GM18519 (cell line): ENCODE measurements at regions not wholly inside any gene's neighbourhood (a gene's known extent, or its start where the extent isn't known, plus 50 kb on each side); places are given as distances from the start of the nearest gene placed in this dataset.
"Not testable (repeated sequence)": the region's sequence is repeated elsewhere in the genome, so short reads cannot be mapped to it uniquely, and the experiment has no call there.

Experiments used
- ATAC-seq: cut with Tn5 transposase; IDR thresholded peaks from one replicate; pipeline ENCODE4 v1.9.1; 2021; ENCODE audit warnings: mild to moderate bottlenecking, moderate library complexity; ENCODE audit not compliant: unreplicated experiment, low FRiP score

DNA sequence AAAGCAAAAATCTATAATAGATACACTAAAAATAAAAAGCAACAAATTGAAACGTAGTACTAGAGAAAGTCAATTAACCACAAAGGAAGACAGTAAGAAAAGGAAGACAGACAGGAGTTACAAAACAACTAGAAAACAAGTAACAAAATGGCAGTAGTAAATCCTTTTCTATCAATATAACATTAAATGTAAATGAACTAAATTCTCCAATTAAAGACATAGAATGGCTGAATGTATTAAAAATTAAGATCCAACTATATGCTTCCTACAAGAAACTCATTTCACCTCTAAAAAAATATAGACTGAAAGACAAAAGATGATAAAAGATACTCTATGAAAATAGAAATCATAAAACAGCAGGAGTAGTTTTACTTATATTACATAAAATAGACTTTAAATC is 79.1 kb downstream of the CTH start:
- ATAC-seq, result no peak

DNA sequence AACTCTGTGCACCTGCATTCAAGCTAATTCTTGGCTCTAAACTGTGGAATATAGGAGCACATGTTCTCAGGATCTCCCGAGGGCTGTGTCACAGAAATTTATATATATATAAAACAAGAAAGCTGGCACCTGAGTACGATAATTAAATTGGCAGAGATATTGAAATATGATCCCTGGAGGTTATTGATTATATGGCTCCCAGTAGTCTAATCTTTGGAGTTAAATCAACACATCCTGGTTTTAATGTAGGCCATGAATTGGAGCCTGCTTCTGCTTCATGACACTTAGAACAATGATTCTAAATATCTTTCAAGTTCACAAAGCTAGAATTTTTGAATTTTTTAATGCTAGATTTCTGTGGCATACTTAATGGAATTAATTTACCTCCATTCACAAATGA is 84.3 kb downstream of the CTH start:
- no peak for ATAC-seq

- no peak for ATAC-seq
Measured at GRCh38 chr1:70496181-70496580, 85.1 kb downstream of the CTH start.

- ATAC-seq, result no peak
Measured at GRCh38 chr1:70497152-70497551, 86.1 kb downstream of the CTH start.

DNA sequence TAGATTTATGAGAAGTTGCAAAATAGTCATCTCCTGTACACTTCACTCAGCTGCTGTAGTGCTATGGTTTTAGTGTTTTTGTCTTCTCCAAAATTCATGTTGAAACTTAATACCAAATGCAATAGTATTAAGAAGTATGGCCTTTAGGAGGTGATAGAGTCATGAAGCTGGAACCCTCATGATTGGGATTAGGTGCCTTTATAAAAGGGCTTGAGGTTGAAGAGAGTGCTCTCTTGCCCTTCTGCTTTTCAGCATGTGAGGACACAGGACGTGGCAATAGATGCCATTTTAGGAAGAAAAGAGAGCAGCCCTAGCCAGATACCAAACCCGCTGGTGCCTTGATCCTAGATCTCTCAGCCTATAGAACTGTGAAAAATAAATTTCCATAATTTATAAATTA is 87.6 kb downstream of the CTH start:
- ATAC-seq, result no peak

GRCh38 chr1:70499695-70500094 is 88.6 kb downstream of the CTH start:
- no peak for ATAC-seq

DNA sequence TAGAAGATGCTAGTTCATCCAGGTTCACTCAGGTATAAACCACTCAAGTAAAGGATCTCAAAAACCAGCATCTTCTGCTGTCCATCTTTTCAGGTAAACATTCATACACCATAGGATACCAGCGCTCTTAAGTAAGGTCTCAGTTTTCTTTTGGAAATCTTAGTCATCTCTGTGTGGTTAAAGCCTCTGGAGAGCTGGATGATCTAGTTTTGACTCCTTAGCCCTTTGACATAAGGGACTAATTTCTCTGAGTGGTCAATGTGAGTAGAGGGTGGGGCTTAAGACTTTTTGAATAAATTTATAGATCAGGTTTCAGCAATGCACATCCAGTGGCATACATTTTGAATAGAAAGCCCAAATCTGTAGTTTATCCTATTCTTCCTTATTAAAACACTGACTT is 92.3 kb downstream of the CTH start:
- ATAC-seq, result no peak

- ATAC-seq, result peak; percentile 96
Measured at GRCh38 chr1:70504176-70504820, 93.2 kb downstream of the CTH start.

GRCh38 chr1:70504821-70505193 is 93.7 kb downstream of the CTH start:
- peak; percentile 18 for ATAC-seq

DNA sequence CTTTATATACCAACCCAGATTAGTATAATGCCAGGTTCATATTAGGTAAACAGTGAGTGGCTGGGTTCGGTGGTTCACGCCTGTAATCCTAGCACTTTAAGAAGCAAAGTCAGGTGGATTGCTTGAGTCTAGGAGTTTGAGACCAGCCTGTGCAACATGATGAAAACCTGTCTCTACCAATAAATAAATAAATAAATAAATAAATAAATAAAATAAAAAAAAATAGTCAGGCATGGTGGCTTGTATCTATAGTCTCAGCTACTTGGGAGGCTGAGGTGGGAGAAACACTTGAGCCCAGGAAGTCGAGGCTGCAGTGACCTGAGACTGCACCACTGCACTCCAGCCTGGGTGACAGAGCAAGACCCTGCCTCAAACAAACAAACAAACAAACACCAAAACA is 96.9 kb downstream of the CTH start:
- not testable (repeated sequence) for ATAC-seq

GRCh38 chr1:70509996-70510876 is 99.2 kb downstream of the CTH start:
- peak; percentile 90 for ATAC-seq

GRCh38 chr1:70517444-70517843 is 106.4 kb downstream of the CTH start:
- peak; percentile 58 for ATAC-seq

DNA sequence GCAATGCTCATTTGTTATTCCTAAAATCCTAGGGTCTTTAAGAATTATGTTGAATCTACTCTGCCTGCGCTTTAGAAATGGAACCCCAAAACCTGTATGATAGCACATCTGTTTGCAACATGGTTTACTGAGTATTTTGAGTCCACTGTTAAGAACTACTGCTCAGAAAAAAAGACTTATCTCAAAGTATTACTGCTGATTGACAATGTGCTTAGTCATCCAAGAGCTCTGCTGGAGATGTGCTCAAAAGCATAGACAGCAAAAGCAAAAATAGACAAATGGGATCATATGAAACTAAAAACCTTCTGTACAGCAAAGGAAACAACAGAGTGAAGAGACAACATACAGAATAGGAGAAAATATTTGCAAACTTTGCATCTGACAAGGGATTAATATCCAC is 107.0 kb downstream of the CTH start:
- peak; percentile 24 for ATAC-seq

GRCh38 chr1:70528590-70529333 is 117.7 kb downstream of the CTH start:
- peak; percentile 79 for ATAC-seq

DNA sequence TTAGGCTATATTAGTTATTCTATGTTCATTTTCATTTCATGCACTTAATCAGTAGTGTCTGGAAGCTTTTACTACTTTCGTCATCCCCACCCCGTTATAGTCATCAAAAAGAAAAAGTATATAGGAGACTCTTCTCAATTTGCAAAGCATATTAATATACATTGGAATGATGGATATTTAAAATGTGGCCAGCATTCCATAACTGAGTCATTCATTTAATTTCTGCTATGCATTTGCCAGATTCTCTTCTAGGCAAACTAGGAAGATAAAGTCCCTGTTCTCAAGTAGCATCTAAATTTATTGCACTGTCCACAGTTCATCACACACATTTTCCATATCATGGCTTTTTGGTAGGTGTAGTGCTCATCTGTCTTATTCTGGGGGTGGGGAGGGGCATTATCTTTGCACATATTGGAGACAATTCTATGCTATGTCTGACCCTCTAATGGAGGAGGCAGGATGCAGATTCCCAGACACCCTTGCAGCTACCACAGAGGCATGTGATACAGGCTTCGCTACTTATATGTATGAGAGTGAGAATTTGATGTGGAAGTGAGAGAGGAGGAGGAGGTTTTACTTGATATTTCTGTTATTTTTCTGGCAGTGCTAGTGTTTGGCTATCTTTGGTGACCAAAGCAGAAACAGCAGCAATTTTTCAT is 125.8 kb downstream of the CTH start:
- ATAC-seq, result no peak

- ATAC-seq, result no peak
Measured at GRCh38 chr1:70537788-70538187, 126.7 kb downstream of the CTH start.

DNA sequence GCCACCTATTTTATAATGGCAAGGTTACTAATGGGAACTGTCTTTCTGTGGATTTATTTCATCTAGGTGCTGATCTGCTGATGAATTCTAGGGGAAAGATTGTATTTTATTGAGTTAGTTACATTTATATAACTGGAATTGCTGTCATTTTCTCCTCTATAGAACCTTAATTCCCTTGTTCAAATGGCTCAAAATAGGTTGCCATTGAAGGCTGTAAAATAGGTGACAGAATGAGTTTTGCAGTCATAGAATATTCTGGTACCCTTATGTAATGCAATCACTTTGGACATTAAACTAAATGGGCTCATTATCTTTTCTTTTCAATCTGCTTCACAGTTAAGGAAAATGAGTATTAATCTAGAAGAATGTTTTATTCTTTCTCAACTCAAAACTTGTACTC is 131.0 kb downstream of the CTH start:
- ATAC-seq, result no peak

DNA sequence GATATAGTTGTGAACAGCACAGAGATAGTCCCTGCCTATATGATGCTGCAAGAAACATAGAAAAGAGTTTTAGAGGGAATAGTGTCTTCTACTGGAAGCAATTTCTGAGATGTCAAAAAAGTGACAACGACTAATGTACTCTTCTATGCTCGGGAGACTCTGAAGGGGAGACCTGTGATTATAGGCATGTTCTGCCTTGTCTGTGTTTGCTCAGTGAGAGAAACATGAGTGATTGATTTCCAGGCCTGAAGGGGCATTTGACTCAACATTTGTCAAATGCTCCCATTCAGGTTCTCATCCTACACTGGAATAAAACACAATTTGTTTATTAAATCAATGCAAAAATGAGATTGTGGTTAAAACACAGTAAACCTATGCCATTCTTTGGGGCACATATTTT is 131.8 kb downstream of the CTH start:
- no peak for ATAC-seq

DNA sequence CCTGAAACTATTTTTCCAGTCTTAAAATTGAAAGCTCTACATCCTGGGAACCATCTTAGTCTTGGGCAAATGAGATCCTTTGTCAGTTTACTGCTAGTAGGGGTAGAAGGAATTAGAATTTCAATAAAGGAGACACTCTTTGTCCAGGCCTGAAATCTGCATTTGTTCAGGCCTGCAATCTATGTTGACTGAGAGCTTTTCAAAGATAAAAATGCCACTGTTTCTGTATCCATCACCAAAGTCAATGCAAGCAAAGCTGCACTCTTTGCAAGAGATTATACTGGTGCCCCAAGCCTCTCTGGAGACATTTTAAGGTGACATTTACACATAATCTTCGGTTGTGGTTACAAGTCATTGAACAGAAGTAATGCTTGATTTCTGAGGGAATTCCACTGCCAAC is 135.7 kb downstream of the CTH start:
- ATAC-seq, result no peak

GRCh38 chr1:70552662-70553566 is 141.8 kb downstream of the CTH start:
- ATAC-seq, result no peak
